Cardiac muscle cell (in vitro differentiated cells and primary cell): ENCODE measurements at regions not wholly inside any gene's neighbourhood (a gene's known extent, or its start where the extent isn't known, plus 50 kb on each side); places are given as distances from the start of the nearest gene placed in this dataset.

ENCODE experiments used
- DNase-seq, 2 donors: peaks; one replicate each; pipeline versions ENCODE4 v3.0.0 to v3.0.0-alpha.2; 2010 to 2017; ENCODE audit warnings: low read depth in 1 of 2, low spot score in 1 of 2
- H3K27ac ChIP-seq: fragments of 200-600 bp; sonication (generic); 2 replicates; pipeline ENCODE4 v1.5.1; 2016
- H3K27me3 ChIP-seq: fragments of 200-600 bp; sonication (generic); 2 replicates; pipeline ENCODE4 v1.6.0; 2016; ENCODE audit warnings: control low read depth
- H3K36me3 ChIP-seq: fragments of 200-600 bp; sonication (generic); 2 replicates; pipeline ENCODE4 v1.5.1; 2016; ENCODE audit warnings: control low read depth
- H3K4me1 ChIP-seq: fragments of 200-600 bp; sonication (generic); 2 replicates; pipeline ENCODE4 v1.8.1; 2017; ENCODE audit warnings: low read depth, mild to moderate bottlenecking, mixed run types
- H3K4me3 ChIP-seq: fragments of 200-600 bp; sonication (generic); 2 replicates; pipeline ENCODE4 v1.5.1; 2016; ENCODE audit warnings: mild to moderate bottlenecking
- H3K9me3 ChIP-seq: fragments of 200-600 bp; sonication (generic); 2 replicates; pipeline ENCODE4 v1.5.1; 2017; ENCODE audit warnings: low read depth, mild to moderate bottlenecking, control low read depth
- TF ChIP-seq, protein P1 (sequence below): IDR thresholded peaks from 2 replicates; pipeline ENCODE4 v1.5.1; 2012; ENCODE audit warnings: low read depth, mild to moderate bottlenecking, low read length

DNA sequence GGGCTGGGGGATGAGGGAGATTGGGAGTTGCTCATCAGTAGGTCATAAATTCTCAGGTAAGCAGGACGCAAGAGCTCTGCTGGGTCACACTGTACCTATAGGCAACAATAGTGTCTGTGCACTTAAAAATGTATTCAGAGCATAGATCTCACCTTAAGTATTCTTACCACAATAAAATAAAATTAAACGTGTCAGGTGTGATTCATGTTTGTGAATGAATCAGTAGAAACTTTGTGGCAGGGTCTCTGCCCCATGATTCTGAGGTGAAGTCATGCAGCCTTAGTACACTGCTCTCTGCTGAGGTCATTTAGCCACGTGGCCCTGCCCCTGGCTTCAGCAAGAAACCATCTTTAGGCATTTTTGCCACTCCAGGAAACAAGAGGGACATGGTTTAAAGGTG lies 253.8 kb downstream of the FBXO15 start:
- Histone ChIP-seq H3K36me3 (no peaks in the 10 kb centered on the region), H3K4me1 (no peaks in the 10 kb centered on the region), H3K4me3 (no peak overlapping the region), H3K27me3 (no peaks in the 10 kb centered on the region), H3K27ac (no peak overlapping the region), H3K9me3 (no peaks in the 10 kb centered on the region)
- TF ChIP-seq, protein P1, sequence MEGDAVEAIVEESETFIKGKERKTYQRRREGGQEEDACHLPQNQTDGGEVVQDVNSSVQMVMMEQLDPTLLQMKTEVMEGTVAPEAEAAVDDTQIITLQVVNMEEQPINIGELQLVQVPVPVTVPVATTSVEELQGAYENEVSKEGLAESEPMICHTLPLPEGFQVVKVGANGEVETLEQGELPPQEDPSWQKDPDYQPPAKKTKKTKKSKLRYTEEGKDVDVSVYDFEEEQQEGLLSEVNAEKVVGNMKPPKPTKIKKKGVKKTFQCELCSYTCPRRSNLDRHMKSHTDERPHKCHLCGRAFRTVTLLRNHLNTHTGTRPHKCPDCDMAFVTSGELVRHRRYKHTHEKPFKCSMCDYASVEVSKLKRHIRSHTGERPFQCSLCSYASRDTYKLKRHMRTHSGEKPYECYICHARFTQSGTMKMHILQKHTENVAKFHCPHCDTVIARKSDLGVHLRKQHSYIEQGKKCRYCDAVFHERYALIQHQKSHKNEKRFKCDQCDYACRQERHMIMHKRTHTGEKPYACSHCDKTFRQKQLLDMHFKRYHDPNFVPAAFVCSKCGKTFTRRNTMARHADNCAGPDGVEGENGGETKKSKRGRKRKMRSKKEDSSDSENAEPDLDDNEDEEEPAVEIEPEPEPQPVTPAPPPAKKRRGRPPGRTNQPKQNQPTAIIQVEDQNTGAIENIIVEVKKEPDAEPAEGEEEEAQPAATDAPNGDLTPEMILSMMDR: no peak
- DNase-seq: no peak

DNA sequence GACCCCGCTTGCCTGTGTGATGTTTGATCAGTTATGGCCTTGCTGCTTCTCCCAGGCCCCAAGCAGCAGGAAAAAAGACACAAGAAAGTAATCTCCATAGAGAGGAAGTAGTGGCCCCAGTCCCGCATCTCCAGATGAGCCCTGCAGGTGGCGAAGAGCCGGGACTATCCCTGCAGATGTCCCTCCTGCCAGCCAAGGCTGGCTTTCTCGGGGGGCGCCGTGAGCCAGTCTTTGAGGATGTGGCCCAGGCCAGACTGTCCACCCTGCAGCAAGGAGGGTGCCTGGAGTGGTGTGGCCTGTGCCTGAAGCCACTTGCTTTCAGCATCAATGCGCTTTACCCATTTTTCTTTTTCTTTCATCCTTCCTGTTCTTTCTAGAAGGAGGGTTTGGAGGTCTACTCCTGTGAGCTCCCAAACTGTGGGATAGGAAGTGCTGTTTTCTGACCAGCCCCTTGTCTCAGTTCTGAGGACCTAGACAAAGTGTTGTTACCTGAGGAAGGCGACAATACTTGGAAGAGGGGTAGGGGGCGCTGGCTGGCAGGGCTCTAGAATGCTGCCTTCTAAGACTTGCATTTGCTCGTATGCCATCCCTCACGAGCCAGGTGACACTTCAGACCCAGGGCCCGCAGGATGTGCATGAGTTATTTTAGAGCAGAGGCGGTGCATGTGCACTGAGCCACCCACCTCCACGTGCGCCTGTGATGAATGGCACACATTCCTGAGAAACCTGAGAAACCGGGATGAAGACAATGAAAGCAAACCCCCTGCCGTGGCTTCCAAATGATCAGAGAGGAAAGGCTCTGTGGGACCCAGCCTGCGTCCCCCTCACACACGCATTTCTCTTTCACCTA lies 255.8 kb downstream of the FBXO15 start:
- DNase-seq: no peak
- Histone ChIP-seq H3K4me3 (no peak overlapping the region), H3K27me3 (no peaks in the 10 kb centered on the region), H3K4me1 (no peaks in the 10 kb centered on the region), H3K27ac (no peak overlapping the region), H3K36me3 (no peaks in the 10 kb centered on the region), H3K9me3 (no peaks in the 10 kb centered on the region)
- TF ChIP-seq, protein P1: no peak

DNA sequence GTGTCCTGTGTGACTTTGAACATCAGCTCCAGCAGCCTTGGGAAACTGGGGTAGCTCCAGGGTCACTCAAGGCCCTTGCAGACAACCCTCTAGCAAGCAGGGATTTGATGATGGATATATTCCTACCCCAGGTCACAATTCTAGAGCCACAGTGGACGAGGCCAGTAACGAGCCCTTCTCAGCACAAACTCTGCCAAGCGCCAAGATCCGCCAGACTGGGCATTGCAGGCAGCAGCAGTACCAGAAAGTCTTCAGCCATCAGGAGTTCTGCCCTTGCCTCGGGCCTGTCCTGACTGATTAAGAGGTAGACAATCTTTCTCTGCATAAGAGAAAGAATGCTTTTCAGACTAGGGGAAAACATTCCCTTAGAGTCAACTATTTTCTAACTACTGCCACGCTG lies 259.1 kb downstream of the FBXO15 start:
- H3K27ac ChIP-seq: no peak overlapping the region
- DNase-seq: no peak
- H3K36me3 ChIP-seq: no peaks in the 10 kb centered on the region
- TF ChIP-seq, protein P1: no peak
- no peaks in the 10 kb centered on the region for H3K9me3 ChIP-seq
- H3K4me1 ChIP-seq: no peaks in the 10 kb centered on the region
- H3K27me3 ChIP-seq: no peaks in the 10 kb centered on the region
- H3K4me3 ChIP-seq: no peak overlapping the region

DNA sequence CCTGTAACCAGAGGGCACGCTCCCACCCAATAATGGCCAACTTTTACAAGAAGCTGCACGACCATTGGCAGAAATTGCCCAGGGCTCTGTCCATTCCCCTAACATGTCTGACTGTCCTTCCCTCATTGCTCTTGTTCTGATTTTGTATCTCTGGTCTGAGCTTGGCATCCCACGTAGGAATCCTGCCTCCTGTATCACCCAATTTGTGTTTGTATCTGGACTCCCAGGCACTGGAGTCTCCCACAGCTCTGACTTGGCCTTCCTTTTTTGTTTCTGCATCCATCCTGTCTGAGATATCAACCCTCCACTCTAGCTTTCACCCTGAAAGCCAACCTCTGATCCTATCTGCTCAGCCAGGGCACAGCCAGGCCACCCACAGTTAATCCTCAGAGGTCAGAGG lies 259.8 kb downstream of the FBXO15 start:
- Histone ChIP-seq H3K4me1 (no peaks in the 10 kb centered on the region), H3K27me3 (no peaks in the 10 kb centered on the region), H3K27ac (no peak overlapping the region), H3K9me3 (no peaks in the 10 kb centered on the region), H3K4me3 (no peak overlapping the region), H3K36me3 (no peaks in the 10 kb centered on the region)
- TF ChIP-seq, protein P1: no peak
- no peak for DNase-seq

DNA sequence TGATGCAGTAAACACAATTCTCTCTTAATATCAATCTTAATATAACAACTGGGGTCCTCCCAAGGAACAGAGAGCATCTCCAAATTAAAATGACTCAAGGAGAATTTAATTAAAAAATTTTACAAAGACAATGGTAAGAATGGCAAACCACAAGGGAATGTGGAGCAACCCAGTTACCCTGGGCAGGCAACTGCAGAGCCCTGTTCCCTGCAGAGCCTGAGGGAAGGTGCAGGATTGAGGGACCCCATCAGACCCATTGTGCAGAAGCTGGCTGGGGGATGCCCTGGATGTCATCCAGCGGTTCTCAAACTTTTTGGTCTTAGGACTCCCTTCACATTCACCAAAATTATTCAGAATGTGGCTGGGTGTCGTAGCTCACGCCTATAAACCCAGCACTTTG lies 262.8 kb downstream of the FBXO15 start:
- no peaks in the 10 kb centered on the region for H3K4me1 ChIP-seq
- H3K27ac ChIP-seq: no peak overlapping the region
- TF ChIP-seq, protein P1: no peak
- H3K9me3 ChIP-seq: no peaks in the 10 kb centered on the region
- DNase-seq: no peak
- H3K4me3 ChIP-seq: no peak overlapping the region
- no peaks in the 10 kb centered on the region for H3K27me3 ChIP-seq
- H3K36me3 ChIP-seq: no peaks in the 10 kb centered on the region
